HEK293T (cell line): ENCODE measurements at regions not wholly inside any gene's neighbourhood (a gene's known extent, or its start where the extent isn't known, plus 50 kb on each side); places are given as distances from the start of the nearest gene placed in this dataset.

ENCODE experiments used
- CTCF ChIA-PET: fragments of 350-600 bp; formaldehyde crosslinking; extraction: SDS; loops from one replicate; lab custom pipeline; 2021; ENCODE audit warnings: antibody characterized with exemption, inconsistent platforms; lab: Yijun Ruan, JAX
- POLR2A ChIA-PET: fragments of 350-600 bp; formaldehyde crosslinking; extraction: SDS; loops from one replicate; lab custom pipeline; 2020; ENCODE audit warnings: antibody characterized with exemption, inconsistent platforms; lab: Yijun Ruan, JAX
- DNase-seq: peaks from one replicate; pipeline ENCODE4 v3.0.0; 2012; ENCODE audit warnings: mixed read lengths; ENCODE audit errors: extremely low spot score
- ARNT ChIP-seq: fragments of 450-650 bp; IDR thresholded peaks from 2 replicates; pipeline ENCODE4 v1.6.1; 2017; ENCODE audit warnings: mild to moderate bottlenecking
- BHLHE40 ChIP-seq: fragments of 450-650 bp; IDR thresholded peaks from 2 replicates; pipeline ENCODE4 v1.6.1; 2016; ENCODE audit warnings: mild to moderate bottlenecking, moderate library complexity, borderline replicate concordance
- CTBP1 ChIP-seq: fragments of 450-650 bp; IDR thresholded peaks from 2 replicates; pipeline ENCODE4 v1.6.1; 2016; ENCODE audit warnings: borderline replicate concordance
- ELF4 ChIP-seq: fragments of 450-650 bp; IDR thresholded peaks from 2 replicates; pipeline ENCODE4 v1.6.1; 2017; ENCODE audit warnings: antibody characterized with exemption
- FOXA1 ChIP-seq: fragments of 450-650 bp; IDR thresholded peaks from 2 replicates; pipeline ENCODE4 v1.6.1; 2016; ENCODE audit warnings: mild to moderate bottlenecking
- FOXK2 ChIP-seq: fragments of 450-650 bp; IDR thresholded peaks from 2 replicates; pipeline ENCODE4 v1.6.1; 2016; ENCODE audit warnings: mild to moderate bottlenecking
- FOXM1 ChIP-seq: fragments of 450-650 bp; IDR thresholded peaks from 2 replicates; pipeline ENCODE4 v1.6.1; 2017; ENCODE audit warnings: mild to moderate bottlenecking, borderline replicate concordance
- HDGF ChIP-seq: fragments of 450-650 bp; IDR thresholded peaks from 2 replicates; pipeline ENCODE4 v1.6.1; 2017; ENCODE audit warnings: antibody characterized with exemption, borderline replicate concordance
- L3MBTL2 ChIP-seq: fragments of 450-650 bp; conservative IDR thresholded peaks from 2 replicates; pipeline ENCODE4 v1.6.1; 2016; ENCODE audit warnings: mild to moderate bottlenecking
- LEF1 ChIP-seq: fragments of 450-650 bp; IDR thresholded peaks from 2 replicates; pipeline ENCODE4 v1.6.1; 2017; ENCODE audit warnings: mild to moderate bottlenecking, borderline replicate concordance
- NFRKB ChIP-seq: fragments of 450-650 bp; IDR thresholded peaks from 2 replicates; pipeline ENCODE4 v1.6.1; 2016; ENCODE audit warnings: mild to moderate bottlenecking, moderate library complexity
- SP1 ChIP-seq: fragments of 450-650 bp; IDR thresholded peaks from 2 replicates; pipeline ENCODE4 v1.6.1; 2017
- SUZ12 ChIP-seq: fragments of 450-650 bp; IDR thresholded peaks from 2 replicates; pipeline ENCODE4 v1.6.1; 2016; ENCODE audit warnings: mild to moderate bottlenecking
- TARDBP ChIP-seq: fragments of 450-650 bp; IDR thresholded peaks from 2 replicates; pipeline ENCODE4 v1.6.1; 2016
- ZNF384 ChIP-seq: fragments of 450-650 bp; IDR thresholded peaks from 2 replicates; pipeline ENCODE4 v1.6.1; 2016
- TF ChIP-seq, protein P1 (sequence below): fragments of 450-650 bp; IDR thresholded peaks from 2 replicates; pipeline ENCODE4 v1.6.1; 2016

DNA sequence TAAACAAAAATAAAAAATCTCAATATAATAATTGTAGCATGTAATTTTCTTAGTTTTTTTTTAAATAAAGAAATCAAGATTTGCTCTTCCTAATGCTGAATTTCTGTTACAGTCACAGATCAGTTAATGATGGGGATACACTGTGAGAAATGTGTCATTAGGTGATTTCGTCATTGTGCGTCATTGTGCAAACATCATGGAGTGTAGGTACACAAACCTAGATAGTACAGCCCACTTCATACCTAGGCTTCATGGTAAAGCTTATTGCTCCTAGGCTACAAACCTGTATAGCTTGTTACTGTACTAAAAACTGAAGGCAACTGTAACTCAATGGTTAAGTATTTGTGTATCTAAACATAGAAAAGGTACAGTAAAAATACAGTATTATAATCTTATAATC is 74.4 kb upstream of the LSM8 start:
- ChIA-PET POLR2A (no interaction called here), CTCF (no interaction called here)
- no peak for TF ChIP-seq NFRKB
- DNase-seq: no peak

DNA sequence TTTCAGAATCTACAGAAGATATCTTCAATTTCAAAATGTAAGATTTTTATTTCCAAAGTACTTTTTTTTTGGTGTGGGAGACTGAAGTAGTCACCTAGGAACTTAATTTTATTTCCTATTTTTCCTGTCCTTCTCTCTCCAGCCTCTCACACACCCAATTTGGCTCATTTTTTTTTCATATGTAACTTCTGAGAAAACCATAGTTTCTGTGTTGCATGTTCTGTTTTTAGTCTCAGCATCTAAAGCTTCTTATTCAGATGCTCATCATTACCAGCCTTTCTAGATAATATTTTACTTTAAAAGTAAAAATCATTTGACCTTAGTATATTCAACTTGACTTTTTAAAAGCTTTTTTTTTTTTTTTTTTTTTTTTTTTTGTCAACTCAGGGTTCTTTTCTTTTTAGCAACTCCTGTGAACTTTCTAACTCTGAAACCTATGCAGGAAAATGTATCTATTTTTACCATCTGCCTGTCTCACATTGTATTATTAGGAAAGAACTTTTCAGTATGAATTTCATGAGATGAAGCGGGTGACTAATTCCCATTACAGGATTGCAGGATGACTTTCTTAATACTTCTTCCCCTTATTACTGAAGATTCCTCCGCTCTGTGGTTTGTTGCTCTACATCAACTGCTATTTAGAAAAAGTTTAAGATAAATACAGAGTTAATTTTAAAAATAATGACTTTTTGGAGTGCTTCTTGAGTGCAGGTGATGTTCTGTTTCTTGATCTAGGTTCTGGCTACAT is 73.6 kb upstream of the LSM8 start:
- no peak for DNase-seq
- POLR2A ChIA-PET: no interaction called here
- TF ChIP-seq HDGF (no peak), NFRKB (no peak), ZNF384 (no peak), FOXK2 (no peak), SUZ12 (no peak), FOXA1 (no peak), ELF4 (no peak), LEF1 (no peak), FOXM1 (no peak), BHLHE40 (no peak), L3MBTL2 (no peak)
- CTCF ChIA-PET: no interaction called here

DNA sequence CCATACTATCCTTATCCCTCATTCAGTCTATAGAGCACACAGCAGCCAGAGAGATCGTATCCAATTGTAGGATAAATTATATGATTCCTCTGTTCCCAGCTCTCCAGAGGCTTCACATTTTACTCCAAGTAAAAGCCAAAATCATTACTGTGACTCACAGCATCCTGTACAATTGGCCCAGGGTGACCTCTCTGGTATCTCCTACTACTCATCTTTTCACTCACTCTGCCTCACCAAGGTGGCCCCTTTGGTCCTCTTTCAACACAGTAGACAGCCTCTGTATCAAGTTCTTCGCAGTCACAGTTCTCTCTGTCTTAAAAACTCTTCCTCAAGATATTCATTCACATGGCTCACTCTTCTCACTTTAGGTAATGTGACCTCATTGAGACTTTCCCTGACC is 72.6 kb upstream of the LSM8 start:
- TF ChIP-seq CTBP1 (no peak), ELF4 (no peak), SP1 (no peak), FOXK2 (no peak), TARDBP (no peak), L3MBTL2 (no peak), FOXA1 (no peak), SUZ12 (no peak), LEF1 (no peak), HDGF (no peak), ZNF384 (no peak)
- TF ChIP-seq, protein P1, sequence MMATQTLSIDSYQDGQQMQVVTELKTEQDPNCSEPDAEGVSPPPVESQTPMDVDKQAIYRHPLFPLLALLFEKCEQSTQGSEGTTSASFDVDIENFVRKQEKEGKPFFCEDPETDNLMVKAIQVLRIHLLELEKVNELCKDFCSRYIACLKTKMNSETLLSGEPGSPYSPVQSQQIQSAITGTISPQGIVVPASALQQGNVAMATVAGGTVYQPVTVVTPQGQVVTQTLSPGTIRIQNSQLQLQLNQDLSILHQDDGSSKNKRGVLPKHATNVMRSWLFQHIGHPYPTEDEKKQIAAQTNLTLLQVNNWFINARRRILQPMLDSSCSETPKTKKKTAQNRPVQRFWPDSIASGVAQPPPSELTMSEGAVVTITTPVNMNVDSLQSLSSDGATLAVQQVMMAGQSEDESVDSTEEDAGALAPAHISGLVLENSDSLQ: no peak
- ChIA-PET CTCF (no interaction called here), POLR2A (no interaction called here)
- DNase-seq: no peak

DNA sequence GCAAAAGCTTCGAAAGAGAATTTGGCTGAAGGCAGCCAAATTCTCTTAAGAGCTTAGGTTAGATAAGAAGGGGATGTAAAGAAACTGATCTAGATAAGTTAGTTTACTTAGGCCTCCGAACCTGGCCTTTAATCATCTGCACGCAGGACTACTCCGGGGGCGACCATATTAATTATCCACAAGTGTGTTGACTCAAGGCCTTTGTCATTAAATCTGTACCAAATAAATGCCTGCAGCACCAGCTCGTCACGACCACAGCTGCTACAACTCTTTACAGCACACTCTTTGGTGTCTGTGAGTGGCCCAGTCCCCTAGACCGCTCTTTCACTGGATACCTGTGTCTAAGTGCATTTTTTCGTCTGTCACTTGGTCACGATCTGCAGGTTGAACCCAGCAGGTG is 69.8 kb upstream of the LSM8 start:
- POLR2A ChIA-PET: no interaction called here

DNA sequence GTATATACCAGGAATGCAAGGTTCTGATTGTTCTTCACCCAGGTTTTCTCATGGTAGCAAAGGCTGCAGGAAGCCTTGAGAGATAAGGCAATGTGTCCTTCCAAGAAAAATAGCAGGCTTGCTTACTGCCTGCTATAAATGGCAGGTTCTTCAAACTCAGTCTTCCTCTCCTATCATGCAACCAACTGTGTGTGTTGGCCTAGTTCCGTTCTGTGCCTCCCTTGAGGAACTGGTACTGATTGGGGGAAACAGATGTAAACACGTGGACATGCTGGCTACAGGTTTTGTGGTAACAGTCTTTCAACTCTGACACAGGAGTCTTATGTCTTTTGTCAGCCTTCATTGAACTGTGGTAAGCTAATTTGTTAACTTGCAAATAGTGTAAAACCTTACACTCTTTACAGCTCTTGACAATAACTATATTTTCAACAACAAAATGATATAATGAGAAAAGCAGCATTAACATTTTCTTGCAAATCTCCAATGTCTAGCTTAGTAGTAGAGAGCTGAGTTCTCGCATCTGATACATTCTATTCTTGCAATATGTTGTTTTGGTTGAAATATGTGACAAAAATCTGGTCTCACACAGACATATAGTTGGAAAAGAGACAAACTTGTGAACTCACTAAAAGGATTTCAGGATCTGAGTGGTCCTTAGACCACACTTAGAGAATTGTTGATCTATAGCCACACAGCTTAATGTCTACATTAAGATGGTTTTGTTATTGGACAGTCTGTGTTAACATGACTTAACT is 54.7 kb upstream of the LSM8 start:
- no peak for DNase-seq
- TF ChIP-seq SUZ12 (no peak), HDGF (no peak), FOXK2 (no peak), L3MBTL2 (no peak), ELF4 (no peak), NFRKB (no peak), BHLHE40 (no peak), LEF1 (no peak), ARNT (no peak), CTBP1 (no peak), TARDBP (no peak), FOXA1 (no peak)
- TF ChIP-seq, protein P1: no peak
- ChIA-PET POLR2A (no interaction called here), CTCF (no interaction called here)

More for the DNA sequence above, 69.8 kb upstream of the LSM8 start:
- TF ChIP-seq ARNT (no peak), NFRKB (no peak), HDGF (no peak), LEF1 (no peak), ZNF384 (no peak), BHLHE40 (no peak), FOXM1 (no peak), ELF4 (no peak), SUZ12 (no peak), FOXA1 (no peak), TARDBP (no peak), CTBP1 (no peak), SP1 (no peak), FOXK2 (no peak)
- TF ChIP-seq, protein P1: no peak
- no peak for DNase-seq
- CTCF ChIA-PET: no interaction called here

DNA sequence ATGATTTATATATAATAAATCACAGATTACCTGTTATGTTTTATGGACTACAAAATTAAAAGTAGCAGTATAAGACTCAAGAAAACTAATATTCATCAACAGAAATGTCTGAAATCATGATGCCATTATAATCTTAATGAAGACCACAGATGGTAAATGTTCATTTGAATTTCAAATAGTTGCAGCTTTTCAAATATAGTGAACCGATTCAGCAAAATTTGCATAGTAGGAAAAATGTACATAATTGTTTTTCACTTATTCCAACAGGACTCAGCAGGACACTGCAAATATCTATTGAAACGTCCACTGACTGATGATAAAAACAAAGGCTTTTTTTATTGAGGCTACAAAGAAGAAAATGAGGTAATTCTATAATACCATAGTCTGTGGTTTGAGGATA is 51.2 kb upstream of the LSM8 start:
- TF ChIP-seq ELF4: no peak
- no peak for TF ChIP-seq NFRKB
- no peak for TF ChIP-seq HDGF
- no peak for TF ChIP-seq FOXM1
- TF ChIP-seq, protein P1: no peak
- TF ChIP-seq ARNT: no peak
- no peak for TF ChIP-seq L3MBTL2
- TF ChIP-seq FOXA1: no peak
- no peak for TF ChIP-seq TARDBP
- TF ChIP-seq CTBP1: no peak
- TF ChIP-seq SUZ12: no peak
- no peak for TF ChIP-seq LEF1
- no peak for TF ChIP-seq FOXK2
- DNase-seq: no peak
- ChIA-PET CTCF (no interaction called here), POLR2A (no interaction called here)
